T47D (cell line): ENCODE measurements at regions not wholly inside any gene's neighbourhood (a gene's known extent, or its start where the extent isn't known, plus 50 kb on each side); places are given as distances from the start of the nearest gene placed in this dataset.
"Not testable (repeated sequence)": the region's sequence is repeated elsewhere in the genome, so short reads cannot be mapped to it uniquely, and the experiment has no call there.

Experiments
- DNase-seq, 2 experiments: peaks; one replicate each; pipeline versions ENCODE4 v3.0.0 to v3.0.0-alpha.2; 2011 to 2012; ENCODE audit warnings: low read depth in 1 of 2, low spot score in 1 of 2
- JUND ChIP-seq: IDR thresholded peaks from 2 replicates; pipeline ENCODE4 v1.6.1; 2012; ENCODE audit warnings: low read depth
- in situ Hi-C: cut with HindIII; loops from 2 replicates; pipeline ENCODE4 v1.10.0; 2016; ENCODE audit warnings: low sequenced_read_pairs, low pct_unique_long_range_greater_than_20kb

DNA sequence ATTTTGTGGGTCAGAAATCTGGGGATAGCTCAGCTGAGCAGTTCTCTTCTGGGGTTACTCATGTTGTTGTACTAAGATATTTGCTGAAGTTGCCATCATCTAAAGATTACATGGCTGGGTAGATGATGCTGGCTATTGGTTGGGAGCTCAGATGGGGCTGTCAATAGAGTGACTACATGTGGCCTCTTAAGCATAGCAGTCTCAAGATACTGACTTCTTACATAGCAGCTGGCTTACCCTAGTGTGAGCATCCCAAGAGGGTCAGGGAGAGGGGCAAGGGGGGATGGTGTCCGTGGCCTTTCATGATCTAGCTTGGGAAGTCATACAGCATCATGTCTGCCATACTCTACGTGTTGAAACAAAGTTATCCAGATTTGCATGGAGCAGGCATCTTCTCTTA, 90.1 kb upstream of the HMGA2 start:
- in situ Hi-C loops: no loop called here
- no peak for DNase-seq
- TF ChIP-seq JUND: no peak

DNA sequence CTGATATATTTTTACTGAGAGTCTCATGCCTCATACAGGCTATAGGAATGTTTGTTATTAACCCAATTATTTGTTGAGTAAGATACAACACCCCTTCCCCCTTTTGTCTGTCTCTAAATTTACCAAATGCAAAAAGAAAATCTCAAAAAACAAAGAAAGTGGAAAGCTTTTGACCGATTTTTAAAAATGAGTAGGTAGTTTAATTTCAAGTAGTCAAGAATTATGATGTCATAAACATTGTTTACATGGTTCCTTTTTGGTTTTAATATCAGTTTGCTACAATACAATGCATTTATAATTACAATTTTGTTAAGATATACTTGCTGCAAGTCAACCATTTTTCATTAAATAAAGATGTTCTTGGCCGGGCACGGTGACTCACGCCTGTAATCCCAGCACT, 84.7 kb upstream of the HMGA2 start:
- DNase-seq: no peak
- in situ Hi-C loops: no loop called here
- TF ChIP-seq JUND: no peak

DNA sequence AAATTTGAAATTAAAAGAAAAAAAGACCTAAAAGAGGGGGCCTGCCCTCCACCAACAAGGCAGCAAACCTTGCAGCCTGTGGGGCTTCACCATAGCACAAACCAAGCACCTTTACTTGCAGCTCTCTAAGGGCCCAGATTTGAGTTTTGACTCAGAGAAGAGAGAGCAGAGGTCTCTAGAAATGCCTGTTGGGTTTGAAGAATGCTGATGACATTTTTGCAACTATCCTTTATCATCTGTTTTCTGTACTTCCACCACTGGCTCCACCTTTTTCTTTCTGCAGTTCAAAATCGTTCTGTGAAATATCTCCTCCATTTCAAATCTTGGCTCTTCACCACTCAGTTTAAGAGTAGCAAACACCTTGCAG, 83.8 kb upstream of the HMGA2 start:
- in situ Hi-C loops: no loop called here
- no peak for TF ChIP-seq JUND
- DNase-seq: no peak

DNA sequence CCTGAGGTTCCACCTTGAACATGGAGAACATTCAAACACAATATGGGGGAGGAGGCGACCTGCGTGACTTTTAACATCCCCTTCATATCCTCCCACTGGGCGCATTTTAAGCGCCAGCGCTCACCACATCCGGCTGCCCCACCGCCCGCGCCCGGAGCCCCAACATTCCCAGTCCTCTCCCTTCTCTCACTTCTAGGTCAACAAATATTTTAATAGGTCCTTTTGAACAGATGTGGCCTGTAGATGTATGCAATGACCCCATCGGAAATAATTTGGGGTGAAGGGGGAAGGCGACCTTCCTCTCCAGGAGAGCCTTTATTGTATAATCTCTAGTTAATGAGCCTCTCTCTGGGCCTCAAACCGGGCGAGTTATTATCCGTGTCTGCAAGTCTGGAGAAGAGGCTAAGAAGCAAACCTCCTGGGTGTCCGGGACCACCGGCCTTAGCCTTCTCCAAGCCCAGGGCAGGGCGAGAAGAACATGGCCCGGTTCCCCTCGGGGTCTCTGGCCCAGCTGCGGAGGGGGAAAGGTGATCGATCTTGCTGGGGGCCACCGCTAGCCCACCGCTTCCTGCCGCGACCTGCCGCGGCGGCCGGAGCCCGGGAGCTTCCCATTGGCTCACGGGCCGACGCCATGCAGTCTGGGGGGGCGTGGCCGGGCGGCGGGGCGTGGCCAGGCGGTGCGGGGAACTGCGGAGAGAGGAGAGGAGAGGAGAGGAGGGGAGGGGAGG, 83.2 kb upstream of the HMGA2 start:
- DNase-seq: no peak
- TF ChIP-seq JUND: no peak
- in situ Hi-C loops: no loop called here

DNA sequence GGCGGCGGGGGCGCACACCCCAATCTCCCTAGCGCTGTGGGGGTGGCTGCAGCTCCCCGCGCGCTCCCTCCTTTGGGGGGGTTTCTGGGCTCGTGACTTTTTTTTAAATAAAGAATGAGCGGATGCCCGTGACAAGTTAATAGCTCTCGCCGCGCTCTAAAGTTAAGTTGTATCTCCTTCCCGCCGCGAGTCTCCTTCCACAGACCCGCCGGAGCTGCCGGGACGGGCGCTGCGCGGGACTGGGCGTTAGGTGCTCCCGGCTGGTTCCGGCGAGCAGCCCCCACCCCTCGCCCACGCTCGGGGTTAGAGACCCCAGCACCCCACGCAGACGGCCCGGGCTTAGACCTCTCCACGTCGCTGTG, 82.6 kb upstream of the HMGA2 start:
- no peak for DNase-seq
- TF ChIP-seq JUND: no peak
- in situ Hi-C loops: no loop called here

DNA sequence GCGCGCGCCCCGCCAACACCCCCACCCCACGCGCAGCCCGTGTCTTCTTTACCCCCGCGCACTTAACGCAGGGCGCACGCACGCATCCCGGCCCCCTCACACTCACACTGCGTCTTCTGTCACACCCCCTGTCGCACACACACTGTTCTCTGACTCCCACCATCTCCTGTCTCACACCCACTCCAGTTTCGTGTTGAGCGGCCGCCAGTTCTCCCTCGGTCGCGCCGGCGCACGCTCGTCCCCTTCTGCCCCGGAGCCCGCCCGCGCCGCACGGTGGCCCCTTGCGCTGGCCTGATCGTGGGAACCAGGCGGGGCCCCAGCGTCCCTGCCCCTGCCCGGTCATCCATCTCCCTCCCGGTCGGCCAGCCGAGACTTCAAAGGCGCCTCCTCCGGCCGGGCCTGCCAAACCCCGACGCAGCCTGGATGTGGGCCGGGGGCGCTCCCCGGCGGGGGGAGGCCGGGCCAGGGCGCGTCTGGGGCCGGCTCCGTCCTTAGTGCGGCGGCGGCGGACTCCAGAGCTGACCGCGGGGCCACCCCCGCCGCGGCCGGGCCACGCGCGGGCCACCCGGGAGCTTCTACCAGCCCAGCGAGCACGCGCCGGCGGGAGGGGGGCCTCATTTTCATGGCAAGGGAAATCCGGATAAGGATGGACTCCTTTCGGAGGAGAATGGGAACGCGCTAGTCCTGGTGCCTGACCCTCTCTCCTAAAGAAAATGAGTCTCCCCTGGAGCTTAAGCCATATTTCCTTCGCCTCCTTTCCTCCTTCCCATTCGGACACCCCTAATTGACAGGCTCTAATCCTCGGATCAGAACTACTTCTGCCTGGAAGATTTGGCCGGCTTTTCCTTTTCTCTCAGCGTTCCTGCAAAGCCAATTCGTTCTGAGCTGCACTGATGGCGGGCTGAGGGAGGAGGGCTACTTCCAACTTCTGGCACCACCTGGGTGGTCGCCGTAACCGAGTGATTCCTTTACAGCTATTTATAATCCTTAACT, 82.0 kb upstream of the HMGA2 start:
- no peak for TF ChIP-seq JUND
- in situ Hi-C loops: no loop called here
- DNase-seq: no peak

DNA sequence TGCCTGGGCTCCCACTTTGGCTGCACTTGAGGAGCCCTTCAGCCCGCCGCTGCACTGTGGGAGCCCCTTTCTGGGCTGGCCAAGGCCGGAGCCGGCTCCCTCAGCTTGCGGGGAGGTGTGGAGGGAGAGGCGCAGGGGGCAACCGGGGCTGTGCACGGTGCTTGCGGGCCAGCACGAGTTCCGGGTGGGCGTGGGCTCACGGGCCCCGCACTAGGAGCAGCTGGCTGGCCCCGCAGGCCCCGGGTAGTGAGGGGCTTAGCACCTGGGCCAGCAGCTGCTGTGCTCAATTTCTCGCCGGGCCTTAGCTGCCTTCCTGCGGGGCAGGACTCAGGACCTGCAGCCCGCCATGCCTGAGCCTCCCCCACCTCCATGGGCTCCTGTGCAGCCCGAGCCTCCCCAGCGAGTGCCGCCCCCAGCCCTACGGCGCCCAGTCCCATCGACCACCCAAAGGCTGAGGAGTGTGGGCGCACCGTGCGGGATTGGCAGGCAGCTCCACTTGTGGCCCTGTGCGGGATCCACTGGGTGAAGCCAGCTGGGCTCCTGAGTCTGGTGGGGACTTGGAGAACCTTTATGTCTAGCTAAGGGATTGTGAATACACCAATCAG, 79.9 kb upstream of the HMGA2 start:
- in situ Hi-C loops: not testable (repeated sequence)

DNA sequence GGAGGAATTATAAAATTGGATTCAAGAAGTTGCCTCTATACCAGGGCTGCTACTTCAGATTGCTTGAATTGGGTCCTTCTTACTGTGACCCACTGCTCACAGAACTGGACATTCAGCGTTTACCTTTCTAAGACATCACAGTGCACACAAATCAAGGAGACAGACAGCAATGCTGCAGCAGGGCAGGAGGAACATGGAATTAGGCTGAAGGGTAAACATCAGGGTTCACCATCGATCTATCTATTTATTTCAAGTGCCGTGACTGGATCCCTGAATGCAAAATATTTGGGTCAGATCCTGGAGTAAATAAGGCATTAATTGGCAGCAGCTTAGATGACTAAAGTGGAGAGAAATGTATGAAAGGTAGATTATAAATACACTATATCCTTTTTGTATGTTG, 76.9 kb upstream of the HMGA2 start:
- no peak for DNase-seq
- in situ Hi-C loops: no loop called here
- no peak for TF ChIP-seq JUND

More for the DNA sequence above, 79.9 kb upstream of the HMGA2 start:
- not testable (repeated sequence) for DNase-seq

DNA sequence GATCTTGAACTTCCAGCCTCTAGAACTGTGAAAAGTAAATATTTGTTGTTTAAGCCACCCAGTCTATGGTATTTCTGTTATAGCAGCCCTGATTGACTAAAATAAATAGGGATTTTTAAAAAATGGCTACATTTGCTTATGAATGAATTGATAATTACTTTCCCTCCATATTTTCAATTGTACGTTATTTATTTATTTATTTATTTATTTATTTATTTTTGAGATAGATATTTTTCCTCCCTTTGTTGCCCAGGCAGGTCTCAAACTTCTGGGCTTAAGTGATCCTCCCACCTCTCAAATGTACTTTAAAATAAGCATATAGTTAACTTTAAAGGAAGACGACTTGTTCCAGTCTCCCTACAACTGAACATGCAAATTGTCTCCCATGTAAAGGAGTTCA, 76.0 kb upstream of the HMGA2 start:
- in situ Hi-C loops: no loop called here
- no peak for DNase-seq
- no peak for TF ChIP-seq JUND

DNA sequence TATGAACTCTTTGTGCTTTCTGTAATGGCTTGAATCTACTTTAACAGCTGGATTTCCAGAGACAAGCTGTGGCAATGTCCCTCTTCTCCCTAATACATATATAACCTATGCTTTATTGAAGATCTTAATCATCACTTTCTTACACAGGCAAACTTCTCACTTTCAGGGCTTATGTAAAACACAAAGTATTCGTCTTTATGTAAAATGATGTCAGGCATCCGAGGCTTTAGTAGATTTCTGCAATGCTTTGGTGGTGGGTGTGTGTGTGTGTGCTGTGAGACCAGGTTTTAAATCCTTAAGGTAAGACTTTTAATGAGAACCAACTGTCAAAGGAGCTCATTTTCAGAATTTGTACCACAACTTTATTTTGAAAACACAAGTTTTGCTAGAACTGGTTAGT, 70.0 kb upstream of the HMGA2 start:
- in situ Hi-C loops: no loop called here
- DNase-seq: no peak
- no peak for TF ChIP-seq JUND

DNA sequence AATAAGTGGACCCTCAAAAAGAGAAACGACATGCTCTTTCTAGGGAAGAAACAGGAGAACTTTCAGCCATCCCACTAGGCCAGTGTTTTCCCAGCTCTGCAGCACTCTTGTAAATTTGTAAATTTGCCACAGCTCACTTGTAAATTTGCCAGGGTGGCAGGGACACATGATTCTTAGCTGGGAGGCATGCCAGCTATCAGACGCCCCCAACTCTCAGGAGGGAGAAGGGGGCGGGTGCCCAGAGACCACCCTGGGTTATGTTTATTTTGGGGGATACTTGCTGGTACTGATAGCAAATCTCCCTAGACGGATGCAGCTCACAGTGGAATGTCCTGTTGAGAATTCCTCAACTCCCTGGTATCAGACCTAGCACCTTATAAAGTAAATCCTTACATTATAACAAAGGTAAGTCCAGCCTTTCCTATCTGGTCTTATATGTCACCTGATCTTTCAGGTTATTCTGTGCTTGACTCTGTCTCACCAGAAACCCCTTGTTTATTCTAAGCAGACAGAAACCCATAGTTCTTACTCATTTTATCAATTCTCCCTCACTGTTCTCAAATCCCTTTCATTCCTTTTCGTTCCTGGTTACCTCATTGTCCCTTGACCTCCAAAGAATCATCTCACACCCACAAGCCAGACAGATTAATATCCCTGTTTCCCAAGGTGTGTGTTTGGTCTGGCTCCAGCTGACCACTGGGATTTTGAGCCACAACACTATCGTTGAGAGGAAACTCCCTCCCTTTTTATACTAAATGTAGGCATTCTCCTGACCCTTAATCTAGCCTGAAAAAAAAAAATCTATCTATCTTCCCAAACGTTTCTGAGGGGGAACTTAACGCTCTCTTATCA, 69.3 kb upstream of the HMGA2 start:
- no peak for TF ChIP-seq JUND
- DNase-seq: no peak
- in situ Hi-C loops: no loop called here

DNA sequence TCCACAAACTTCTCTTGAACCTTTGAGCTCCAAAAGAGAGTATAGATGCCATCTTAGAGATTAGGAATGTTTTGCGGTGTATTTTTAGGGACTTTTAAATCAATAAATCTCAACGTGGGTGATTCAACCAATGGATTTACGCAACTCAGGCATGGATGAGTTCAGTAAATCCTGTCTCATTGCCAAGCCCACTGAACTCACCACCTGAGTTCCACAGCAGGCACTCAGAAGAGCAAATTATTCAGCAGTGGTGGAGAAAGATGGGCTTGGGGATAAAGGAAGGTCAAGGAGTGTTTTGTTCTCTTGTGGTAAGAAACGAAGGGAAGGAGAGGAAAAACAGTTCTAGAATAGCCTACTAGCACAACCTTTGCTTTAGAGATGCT, 68.7 kb upstream of the HMGA2 start:
- in situ Hi-C loops: no loop called here

More for the DNA sequence above, 68.7 kb upstream of the HMGA2 start:
- DNase-seq: no peak
- TF ChIP-seq JUND: no peak
